Renal pelvis (tissue), 1 donor: ENCODE measurements at regions not wholly inside any gene's neighbourhood (a gene's known extent, or its start where the extent isn't known, plus 50 kb on each side); places are given as distances from the start of the nearest gene placed in this dataset.

Source experiments
- DNase-seq: peaks from one replicate; pipeline ENCODE4 v3.0.0-alpha.2; 2013

- no peak for DNase-seq
These were observed 54.7 kb downstream of the MYEOV start for GRCh38 chr11:69348414-69349235.

- no peak for DNase-seq
These were observed 56.1 kb downstream of the MYEOV start for GRCh38 chr11:69350040-69350439.

GRCh38 chr11:69350596-69350995, 56.6 kb downstream of the MYEOV start:
- no peak for DNase-seq

- DNase-seq, result no peak
These were observed 57.5 kb downstream of the MYEOV start for GRCh38 chr11:69351460-69351859.

GRCh38 chr11:69352166-69352565, 58.2 kb downstream of the MYEOV start:
- no peak for DNase-seq

- DNase-seq, result no peak
These were observed 58.9 kb downstream of the MYEOV start for GRCh38 chr11:69352715-69353319.

- no peak for DNase-seq
These were observed 60.0 kb downstream of the MYEOV start for GRCh38 chr11:69353696-69354544.

GRCh38 chr11:69354545-69354897, 60.6 kb downstream of the MYEOV start:
- DNase-seq, result no peak

GRCh38 chr11:69355346-69355940, 61.5 kb downstream of the MYEOV start:
- no peak for DNase-seq

- DNase-seq, result no peak
These were observed 62.2 kb downstream of the MYEOV start for GRCh38 chr11:69355959-69356702.

- DNase-seq, result no peak
These were observed 62.9 kb downstream of the MYEOV start for GRCh38 chr11:69356703-69357457.

GRCh38 chr11:69357458-69358397, 63.8 kb downstream of the MYEOV start:
- no peak for DNase-seq

- DNase-seq, result no peak
These were observed 64.6 kb downstream of the MYEOV start for GRCh38 chr11:69358398-69359020.

GRCh38 chr11:69359735-69360480, 66.0 kb downstream of the MYEOV start:
- no peak for DNase-seq

GRCh38 chr11:69360606-69361005, 66.7 kb downstream of the MYEOV start:
- DNase-seq, result no peak

- no peak for DNase-seq
These were observed 67.1 kb downstream of the MYEOV start for GRCh38 chr11:69361048-69361447.

GRCh38 chr11:69361466-69361865, 67.5 kb downstream of the MYEOV start:
- no peak for DNase-seq

GRCh38 chr11:69362315-69362714, 68.4 kb downstream of the MYEOV start:
- no peak for DNase-seq
